22Rv1 (cell line): ENCODE measurements at regions not wholly inside any gene's neighbourhood (a gene's known extent, or its start where the extent isn't known, plus 50 kb on each side); places are given as distances from the start of the nearest gene placed in this dataset.

Experiments
- H3K27ac ChIP-seq: fragments of 450-650 bp; 2 replicates; pipeline ENCODE4 v1.5.1; 2017
- ZFX ChIP-seq: fragments of 450-650 bp; IDR thresholded peaks from 2 replicates; pipeline ENCODE4 v1.6.1; 2017; ENCODE audit warnings: antibody characterized with exemption, borderline replicate concordance
- TF ChIP-seq, protein P1 (sequence below): fragments of 450-650 bp; IDR thresholded peaks from 2 replicates; pipeline ENCODE4 v1.5.1; 2017; ENCODE audit warnings: mild to moderate bottlenecking

DNA sequence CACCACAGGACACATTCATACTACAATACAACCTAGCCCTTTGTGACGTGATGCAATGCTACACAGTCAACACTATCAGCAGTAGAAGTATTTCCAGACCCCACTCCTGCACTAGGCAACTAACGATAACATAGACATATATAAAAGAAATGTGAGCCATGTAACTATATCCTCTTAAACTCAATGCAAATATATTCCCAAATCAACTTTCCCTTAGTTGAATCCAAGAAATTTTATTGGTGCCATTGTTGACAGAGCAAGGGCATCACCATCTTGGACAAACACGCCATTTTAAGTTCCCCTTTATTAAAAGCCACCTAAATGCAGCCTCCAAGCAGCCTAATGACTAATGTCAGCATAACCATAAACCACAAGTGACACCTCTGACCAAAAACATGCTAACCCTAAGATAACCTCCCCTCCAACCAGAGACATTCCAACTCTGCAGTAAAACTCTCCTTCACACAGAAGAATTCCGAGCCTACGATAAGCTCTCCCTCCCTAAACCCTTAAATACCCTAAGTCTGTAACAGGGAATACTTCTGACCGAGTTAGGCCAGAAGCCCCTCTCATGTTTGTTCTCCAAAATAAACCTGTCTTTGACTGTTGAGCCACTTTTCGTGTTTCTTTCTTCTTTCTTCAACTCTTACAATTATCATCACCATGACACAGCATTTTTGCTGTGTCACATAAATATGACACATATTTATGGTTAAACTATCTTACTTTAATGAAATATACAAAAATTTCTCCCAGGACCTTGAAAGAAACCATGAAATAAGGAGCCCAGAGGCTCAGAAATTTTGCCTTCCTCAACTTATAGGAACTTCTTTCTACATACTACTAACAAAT is 1497.8 kb downstream of the EFNA5 start:
- no peak overlapping the region for H3K27ac ChIP-seq
- no peak for TF ChIP-seq ZFX
- TF ChIP-seq, protein P1, sequence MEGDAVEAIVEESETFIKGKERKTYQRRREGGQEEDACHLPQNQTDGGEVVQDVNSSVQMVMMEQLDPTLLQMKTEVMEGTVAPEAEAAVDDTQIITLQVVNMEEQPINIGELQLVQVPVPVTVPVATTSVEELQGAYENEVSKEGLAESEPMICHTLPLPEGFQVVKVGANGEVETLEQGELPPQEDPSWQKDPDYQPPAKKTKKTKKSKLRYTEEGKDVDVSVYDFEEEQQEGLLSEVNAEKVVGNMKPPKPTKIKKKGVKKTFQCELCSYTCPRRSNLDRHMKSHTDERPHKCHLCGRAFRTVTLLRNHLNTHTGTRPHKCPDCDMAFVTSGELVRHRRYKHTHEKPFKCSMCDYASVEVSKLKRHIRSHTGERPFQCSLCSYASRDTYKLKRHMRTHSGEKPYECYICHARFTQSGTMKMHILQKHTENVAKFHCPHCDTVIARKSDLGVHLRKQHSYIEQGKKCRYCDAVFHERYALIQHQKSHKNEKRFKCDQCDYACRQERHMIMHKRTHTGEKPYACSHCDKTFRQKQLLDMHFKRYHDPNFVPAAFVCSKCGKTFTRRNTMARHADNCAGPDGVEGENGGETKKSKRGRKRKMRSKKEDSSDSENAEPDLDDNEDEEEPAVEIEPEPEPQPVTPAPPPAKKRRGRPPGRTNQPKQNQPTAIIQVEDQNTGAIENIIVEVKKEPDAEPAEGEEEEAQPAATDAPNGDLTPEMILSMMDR: no peak

GRCh38 chr5:106171708-106172107 is 1499.0 kb downstream of the EFNA5 start:
- TF ChIP-seq ZFX: no peak
- TF ChIP-seq, protein P1: no peak
- H3K27ac ChIP-seq: no peak overlapping the region

DNA sequence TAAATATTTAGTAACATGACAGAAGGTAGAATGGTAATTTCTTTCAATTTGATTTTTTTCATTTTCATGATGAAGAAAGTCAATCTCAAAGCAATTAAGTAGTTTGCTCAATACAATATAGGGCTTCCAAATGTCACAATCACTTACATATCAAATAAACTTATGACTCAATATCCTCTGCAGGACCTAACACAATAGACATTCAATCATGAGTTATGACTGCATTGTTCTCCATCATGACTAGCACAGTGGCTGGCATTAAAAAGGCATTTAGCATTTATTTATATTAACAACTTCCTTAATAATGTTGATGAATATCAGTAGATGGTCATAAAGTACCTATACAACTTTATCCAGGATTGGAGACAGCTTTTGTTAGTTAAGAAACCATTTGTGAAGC is 1499.6 kb downstream of the EFNA5 start:
- TF ChIP-seq, protein P1: no peak
- no peak for TF ChIP-seq ZFX
- no peak overlapping the region for H3K27ac ChIP-seq

DNA sequence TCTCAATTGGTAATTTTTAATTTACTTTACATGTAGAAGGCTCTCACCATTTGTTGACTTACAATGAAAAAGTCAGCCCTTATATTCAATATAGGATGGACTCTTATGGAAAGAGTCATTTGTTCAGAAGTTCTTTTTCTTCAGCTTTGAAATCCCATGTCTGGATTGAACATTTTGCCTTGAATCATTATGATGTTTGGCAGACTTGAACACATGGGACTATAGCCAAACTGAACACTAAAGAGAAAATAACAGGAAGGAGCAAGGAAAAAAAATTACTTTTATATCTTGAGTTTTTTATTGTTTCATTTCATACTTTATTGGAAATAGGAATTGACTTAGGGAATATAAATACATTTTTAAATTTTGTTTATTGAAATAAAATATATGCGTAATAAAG is 1503.0 kb downstream of the EFNA5 start:
- H3K27ac ChIP-seq: no peak overlapping the region
- no peak for TF ChIP-seq ZFX
- TF ChIP-seq, protein P1: no peak

- H3K27ac ChIP-seq: no peak overlapping the region
- TF ChIP-seq, protein P1: no peak
- no peak for TF ChIP-seq ZFX
Observed at GRCh38 chr5:106163233-106163632, 1507.5 kb downstream of the EFNA5 start.

DNA sequence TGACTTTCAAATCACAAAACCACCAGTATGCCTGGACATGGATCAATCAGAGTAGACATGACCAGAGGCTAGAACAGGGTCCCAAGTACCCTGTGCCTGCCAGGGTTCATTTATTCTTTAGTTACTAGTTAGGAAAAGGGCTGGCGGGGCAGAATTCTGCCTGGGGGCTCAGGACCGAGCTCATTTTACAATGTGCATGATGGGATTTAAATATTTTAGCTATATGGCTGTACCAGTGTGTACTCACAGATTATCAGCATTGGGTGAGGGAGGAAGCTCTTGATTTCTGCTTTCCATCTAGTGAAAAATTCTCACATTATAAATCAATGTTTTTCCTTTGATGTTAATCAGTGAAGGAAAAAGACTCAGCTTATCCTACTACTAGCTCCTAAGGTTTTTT is 1511.1 kb downstream of the EFNA5 start:
- H3K27ac ChIP-seq: no peak overlapping the region
- TF ChIP-seq, protein P1: no peak

GRCh38 chr5:106154280-106154716 is 1516.4 kb downstream of the EFNA5 start:
- no peak overlapping the region for H3K27ac ChIP-seq
- TF ChIP-seq ZFX: no peak
- TF ChIP-seq, protein P1: no peak
